Osteoblast (primary cell): ENCODE measurements at regions not wholly inside any gene's neighbourhood (a gene's known extent, or its start where the extent isn't known, plus 50 kb on each side); places are given as distances from the start of the nearest gene placed in this dataset.

Experiments
- DNase-seq: peaks from one replicate; pipeline ENCODE4 v3.0.0; 2011; ENCODE audit warnings: low spot score, mixed read lengths; ENCODE audit not compliant: insufficient read length; ENCODE audit errors: missing footprints
- H2AFZ ChIP-seq: 2 replicates; pipeline ENCODE4 v1.6.0; 2011; ENCODE audit warnings: mild to moderate bottlenecking, low read length
- H3K27ac ChIP-seq: 2 replicates; pipeline ENCODE4 v1.5.1; 2011; ENCODE audit warnings: mild to moderate bottlenecking, low read depth, low read length, moderate library complexity
- H3K27me3 ChIP-seq: 2 replicates; pipeline ENCODE4 v1.6.0; 2012; ENCODE audit warnings: mild to moderate bottlenecking, control low read depth, inconsistent platforms, low read length, moderate library complexity; ENCODE audit not compliant: insufficient read depth
- H3K36me3 ChIP-seq: 2 replicates; pipeline ENCODE4 v1.5.1; 2011; ENCODE audit warnings: mild to moderate bottlenecking, low read length, control low read depth, moderate library complexity; ENCODE audit not compliant: insufficient read depth
- H3K4me1 ChIP-seq: 2 replicates; pipeline ENCODE4 v1.5.1; 2011; ENCODE audit warnings: mild to moderate bottlenecking, low read length, control low read depth, moderate library complexity; ENCODE audit not compliant: insufficient read depth
- H3K4me2 ChIP-seq: 2 replicates; pipeline ENCODE4 v1.6.0; 2011; ENCODE audit warnings: mild to moderate bottlenecking, low read length; ENCODE audit not compliant: insufficient read depth
- H3K4me3 ChIP-seq: fragments of 200-600 bp; sonication (generic); 3 replicates; pipeline ENCODE4 v1.5.1; 2012; ENCODE audit warnings: mild to moderate bottlenecking, low read length, inconsistent platforms; ENCODE audit not compliant: insufficient read depth
- H3K79me2 ChIP-seq: 2 replicates; pipeline ENCODE4 v1.6.0; 2012; ENCODE audit warnings: mild to moderate bottlenecking, low read length, control low read depth, inconsistent platforms; ENCODE audit not compliant: insufficient read depth
- H3K9me3 ChIP-seq: 2 replicates; pipeline ENCODE4 v1.5.1; 2011; ENCODE audit warnings: low read depth, low read length, control low read depth
- H4K20me1 ChIP-seq: 2 replicates; pipeline ENCODE4 v1.6.0; 2012; ENCODE audit warnings: mild to moderate bottlenecking, low read length, control low read depth; ENCODE audit not compliant: insufficient read depth
- CTCF ChIP-seq: IDR thresholded peaks from 2 replicates; pipeline ENCODE4 v1.5.1; 2011; ENCODE audit warnings: mild to moderate bottlenecking, low read depth, low read length, moderate library complexity; ENCODE audit errors: extremely low read depth

GRCh38 chr3:5977331-5977730 is 789.8 kb downstream of the EDEM1 start:
- peak; percentile 18 for DNase-seq
- H3K4me1 ChIP-seq, result no peaks in the 10 kb centered on the region
- no peaks in the 10 kb centered on the region for H4K20me1 ChIP-seq

GRCh38 chr3:5980475-5980874 is 793.0 kb downstream of the EDEM1 start:
- H3K4me1 ChIP-seq, result no peaks in the 10 kb centered on the region
- no peaks in the 10 kb centered on the region for H3K79me2 ChIP-seq
- H4K20me1 ChIP-seq, result no peaks in the 10 kb centered on the region
- DNase-seq, result no peak
- no peak overlapping the region for H3K27ac ChIP-seq
- no peaks in the 10 kb centered on the region for H3K27me3 ChIP-seq
- no peak overlapping the region for H3K4me3 ChIP-seq
- no peak for TF ChIP-seq CTCF
- no peaks in the 10 kb centered on the region for H3K9me3 ChIP-seq
- H3K4me2 ChIP-seq, result no peak overlapping the region
- H3K36me3 ChIP-seq, result no peaks in the 10 kb centered on the region
- H2AFZ ChIP-seq, result no peak overlapping the region

More at GRCh38 chr3:5977331-5977730, 789.8 kb downstream of the EDEM1 start:
- no peaks in the 10 kb centered on the region for H3K36me3 ChIP-seq
- H3K79me2 ChIP-seq, result no peaks in the 10 kb centered on the region
- H2AFZ ChIP-seq, result no peak overlapping the region
- H3K9me3 ChIP-seq, result no peaks in the 10 kb centered on the region
- H3K27me3 ChIP-seq, result no peaks in the 10 kb centered on the region
- no peak for TF ChIP-seq CTCF
- no peak overlapping the region for H3K4me2 ChIP-seq
- H3K27ac ChIP-seq, result no peak overlapping the region
- H3K4me3 ChIP-seq, result no peak overlapping the region

- H3K36me3 ChIP-seq, result no peaks in the 10 kb centered on the region
- no peak overlapping the region for H3K4me3 ChIP-seq
- H4K20me1 ChIP-seq, result no peaks in the 10 kb centered on the region
- no peak overlapping the region for H3K4me2 ChIP-seq
- H3K27ac ChIP-seq, result no peak overlapping the region
- no peak for TF ChIP-seq CTCF
- no peaks in the 10 kb centered on the region for H3K4me1 ChIP-seq
- H2AFZ ChIP-seq, result no peak overlapping the region
- no peaks in the 10 kb centered on the region for H3K9me3 ChIP-seq
- DNase-seq, result no peak
- no peaks in the 10 kb centered on the region for H3K27me3 ChIP-seq
- no peaks in the 10 kb centered on the region for H3K79me2 ChIP-seq
Observed at GRCh38 chr3:5994651-5995050, 807.1 kb downstream of the EDEM1 start.

- H3K27me3 ChIP-seq, result no peaks in the 10 kb centered on the region
- no peak for DNase-seq
- no peaks in the 10 kb centered on the region for H3K36me3 ChIP-seq
- H3K27ac ChIP-seq, result no peak overlapping the region
- H3K79me2 ChIP-seq, result no peaks in the 10 kb centered on the region
- H3K4me2 ChIP-seq, result no peak overlapping the region
- no peaks in the 10 kb centered on the region for H4K20me1 ChIP-seq
- H3K4me1 ChIP-seq, result no peaks in the 10 kb centered on the region
- H3K4me3 ChIP-seq, result no peak overlapping the region
- no peak overlapping the region for H2AFZ ChIP-seq
- no peaks in the 10 kb centered on the region for H3K9me3 ChIP-seq
- TF ChIP-seq CTCF, result no peak
Observed at GRCh38 chr3:6018456-6018855, 830.9 kb downstream of the EDEM1 start.
